NK-92 (cell line): ENCODE measurements at regions not wholly inside any gene's neighbourhood (a gene's known extent, or its start where the extent isn't known, plus 50 kb on each side); places are given as distances from the start of the nearest gene placed in this dataset.
"Not testable (repeated sequence)": the region's sequence is repeated elsewhere in the genome, so short reads cannot be mapped to it uniquely, and the experiment has no call there.

Source experiments
- DNase-seq: peaks from one replicate; lab custom pipeline; 2025; ENCODE audit not compliant: unreplicated experiment; lab: John Stamatoyannopoulos, UW

- no peak for DNase-seq
Observed at GRCh38 chr10:64765498-64765897, 1244.3 kb downstream of the REEP3 start.

- DNase-seq, result no peak
Observed at GRCh38 chr10:64771253-64772050, 1250.3 kb downstream of the REEP3 start.

- DNase-seq, result no peak
Observed at GRCh38 chr10:64773357-64773756, 1252.2 kb downstream of the REEP3 start.

- DNase-seq, result not testable (repeated sequence)
Observed at GRCh38 chr10:64784451-64784850, 1263.2 kb downstream of the REEP3 start.

- no peak for DNase-seq
Observed at GRCh38 chr10:64785816-64786215, 1264.6 kb downstream of the REEP3 start.

GRCh38 chr10:64786989-64787388 lies 1265.8 kb downstream of the REEP3 start:
- DNase-seq, result no peak

- no peak for DNase-seq
Observed at GRCh38 chr10:64795847-64796246, 1274.6 kb downstream of the REEP3 start.

GRCh38 chr10:64798297-64798696 lies 1277.1 kb downstream of the REEP3 start:
- no peak for DNase-seq

- DNase-seq, result not testable (repeated sequence)
Observed at GRCh38 chr10:64808233-64808632, 1287.0 kb downstream of the REEP3 start.

GRCh38 chr10:64810046-64810445 lies 1288.8 kb downstream of the REEP3 start:
- not testable (repeated sequence) for DNase-seq

- no peak for DNase-seq
Observed at GRCh38 chr10:64813391-64813790, 1292.2 kb downstream of the REEP3 start.

GRCh38 chr10:64814201-64814600 lies 1293.0 kb downstream of the REEP3 start:
- no peak for DNase-seq

- DNase-seq, result no peak
Observed at GRCh38 chr10:64829888-64830412, 1308.7 kb downstream of the REEP3 start.

GRCh38 chr10:64830869-64831268 lies 1309.7 kb downstream of the REEP3 start:
- no peak for DNase-seq

- no peak for DNase-seq
Observed at GRCh38 chr10:64840341-64840740, 1319.1 kb downstream of the REEP3 start.

GRCh38 chr10:64846700-64847099 lies 1325.5 kb downstream of the REEP3 start:
- no peak for DNase-seq

- no peak for DNase-seq
Observed at GRCh38 chr10:64855941-64856340, 1334.7 kb downstream of the REEP3 start.

- DNase-seq, result no peak
Observed at GRCh38 chr10:64859911-64860310, 1338.7 kb downstream of the REEP3 start.

- no peak for DNase-seq
Observed at GRCh38 chr10:64863836-64864235, 1342.6 kb downstream of the REEP3 start.

- no peak for DNase-seq
Observed at GRCh38 chr10:64867501-64867962, 1346.3 kb downstream of the REEP3 start.

GRCh38 chr10:64873088-64873487 lies 1351.9 kb downstream of the REEP3 start:
- DNase-seq, result no peak

GRCh38 chr10:64873959-64874358 lies 1352.8 kb downstream of the REEP3 start:
- no peak for DNase-seq

GRCh38 chr10:64880546-64880945 lies 1359.3 kb downstream of the REEP3 start:
- no peak for DNase-seq
